WTC11 (cell line): ENCODE measurements at regions not wholly inside any gene's neighbourhood (a gene's known extent, or its start where the extent isn't known, plus 50 kb on each side); places are given as distances from the start of the nearest gene placed in this dataset.

Experiments
- ATAC-seq: fragments of 200-7000 bp; cut with Tn5 transposase; 2 replicates; pipeline ENCODE4 v1.10.0; 2021; ENCODE audit warnings: mild to moderate bottlenecking, moderate library complexity
- CTCF ChIA-PET: fragments of 300-600 bp; sonication (Branson Sonifier 250); formaldehyde crosslinking; loops from one replicate; lab custom pipeline; 2021; ENCODE audit warnings: antibody characterized with exemption; lab: Charles Lee
- POLR2A ChIA-PET: fragments of 350-600 bp; sonication (Branson Sonifier 250); formaldehyde crosslinking; loops from one replicate; lab custom pipeline; 2021; ENCODE audit warnings: antibody characterized with exemption; lab: Charles Lee
- DNase-seq: peaks from one replicate; pipeline ENCODE4 v3.0.0; 2021; ENCODE audit warnings: low spot score
- H3K27ac Mint-ChIP-seq: 2 replicates; pipeline ENCODE4 v1.8.0; 2021; ENCODE audit warnings: mixed read lengths
- H3K27me3 Mint-ChIP-seq: 2 replicates; pipeline ENCODE4 v1.8.0; 2021; ENCODE audit warnings: low read depth, mild to moderate bottlenecking, moderate library complexity, mixed read lengths
- H3K36me3 Mint-ChIP-seq: 2 replicates; pipeline ENCODE4 v1.8.0; 2021; ENCODE audit warnings: mixed read lengths
- H3K4me1 Mint-ChIP-seq: 2 replicates; pipeline ENCODE4 v1.8.0; 2022; ENCODE audit warnings: mixed read lengths
- H3K4me3 Mint-ChIP-seq: 2 replicates; pipeline ENCODE4 v1.8.0; 2021; ENCODE audit warnings: mild to moderate bottlenecking, moderate library complexity, mixed read lengths
- H3K9me3 Mint-ChIP-seq: 2 replicates; pipeline ENCODE4 v1.8.0; 2021; ENCODE audit warnings: mixed read lengths
- ATF6 ChIP-seq: sonication (generic); formaldehyde crosslinking; IDR thresholded peaks from 2 replicates; pipeline ENCODE4 v1.8.1; 2023; ENCODE audit warnings: mild to moderate bottlenecking, missing genetic modification reagents
- CREM ChIP-seq: sonication (generic); formaldehyde crosslinking; IDR thresholded peaks from 2 replicates; pipeline ENCODE4 v1.8.1; 2022; ENCODE audit warnings: mild to moderate bottlenecking, missing genetic modification reagents, moderate library complexity
- ETV6 ChIP-seq: sonication (generic); formaldehyde crosslinking; IDR thresholded peaks from 2 replicates; pipeline ENCODE4 v1.8.1; 2022; ENCODE audit warnings: mild to moderate bottlenecking, missing genetic modification reagents
- FOXP1 ChIP-seq: sonication (generic); formaldehyde crosslinking; IDR thresholded peaks from 2 replicates; pipeline ENCODE4 v1.8.0; 2022; ENCODE audit warnings: missing genetic modification reagents, mild to moderate bottlenecking, moderate library complexity, borderline replicate concordance
- FOXP4 ChIP-seq: sonication (generic); formaldehyde crosslinking; IDR thresholded peaks from 2 replicates; pipeline ENCODE4 v1.8.0; 2022; ENCODE audit warnings: mild to moderate bottlenecking, missing genetic modification reagents
- GTF2I ChIP-seq: fragments of 250-450 bp; sonication (Bioruptor Pico); conservative IDR thresholded peaks from 2 replicates; pipeline ENCODE4 v1.4.0; 2021; ENCODE audit warnings: mild to moderate bottlenecking
- IRF2 ChIP-seq: sonication (generic); formaldehyde crosslinking; IDR thresholded peaks from 2 replicates; pipeline ENCODE4 v1.8.0; 2022; ENCODE audit warnings: low read depth, missing genetic modification reagents, borderline replicate concordance
- JUN ChIP-seq: sonication (generic); formaldehyde crosslinking; IDR thresholded peaks from 2 replicates; pipeline ENCODE4 v1.8.0; 2023; ENCODE audit warnings: mild to moderate bottlenecking, missing genetic modification reagents
- NFATC4 ChIP-seq: fragments of 250-450 bp; sonication (Bioruptor Pico); IDR thresholded peaks from 2 replicates; pipeline ENCODE4 v1.9.0; 2021; ENCODE audit warnings: mild to moderate bottlenecking
- NFYB ChIP-seq: sonication (generic); formaldehyde crosslinking; conservative IDR thresholded peaks from 2 replicates; pipeline ENCODE4 v1.8.0; 2022; ENCODE audit warnings: low read depth, missing genetic modification reagents
- NR3C1 ChIP-seq: sonication (generic); formaldehyde crosslinking; conservative IDR thresholded peaks from 2 replicates; pipeline ENCODE4 v1.8.1; 2023; ENCODE audit warnings: low read depth, mild to moderate bottlenecking, missing genetic modification reagents
- PRDM15 ChIP-seq: sonication (generic); formaldehyde crosslinking; IDR thresholded peaks from 2 replicates; pipeline ENCODE4 v1.8.0; 2022; ENCODE audit warnings: missing genetic modification reagents
- PRRX2 ChIP-seq: fragments of 250-450 bp; sonication (Bioruptor Pico); IDR thresholded peaks from 2 replicates; pipeline ENCODE4 v1.8.0; 2021; ENCODE audit warnings: mild to moderate bottlenecking
- ZNF263 ChIP-seq: sonication (generic); formaldehyde crosslinking; IDR thresholded peaks from 2 replicates; pipeline ENCODE4 v1.8.1; 2022; ENCODE audit warnings: low read depth, mild to moderate bottlenecking, moderate library complexity, missing genetic modification reagents
- ZNF317 ChIP-seq: sonication (generic); formaldehyde crosslinking; IDR thresholded peaks from 2 replicates; pipeline ENCODE4 v1.8.1; 2023; ENCODE audit warnings: low read depth, mild to moderate bottlenecking, moderate library complexity, missing genetic modification reagents, borderline replicate concordance
- ZNF416 ChIP-seq: fragments of 250-450 bp; sonication (Bioruptor Pico); IDR thresholded peaks from 2 replicates; pipeline ENCODE4 v1.9.0; 2021; ENCODE audit warnings: mild to moderate bottlenecking, inconsistent platforms
- TF ChIP-seq, protein P1 (sequence below): sonication (generic); formaldehyde crosslinking; IDR thresholded peaks from 2 replicates; pipeline ENCODE4 v1.8.0; 2022; ENCODE audit warnings: mild to moderate bottlenecking, missing genetic modification reagents
- TF ChIP-seq, protein P2 (sequence below): sonication (generic); formaldehyde crosslinking; IDR thresholded peaks from 2 replicates; pipeline ENCODE4 v1.8.0; 2022; ENCODE audit warnings: mild to moderate bottlenecking, missing genetic modification reagents
- TF ChIP-seq, protein P3 (sequence below): sonication (generic); formaldehyde crosslinking; IDR thresholded peaks from 2 replicates; pipeline ENCODE4 v1.8.1; 2022; ENCODE audit warnings: missing genetic modification reagents, borderline replicate concordance
- TF ChIP-seq, protein P4 (sequence below): sonication (generic); formaldehyde crosslinking; IDR thresholded peaks from 2 replicates; pipeline ENCODE4 v1.8.1; 2022; ENCODE audit warnings: mild to moderate bottlenecking, moderate library complexity, missing genetic modification reagents
- TF ChIP-seq, protein P5 (sequence below): sonication (generic); formaldehyde crosslinking; IDR thresholded peaks from 2 replicates; pipeline ENCODE4 v1.8.1; 2023; ENCODE audit warnings: mild to moderate bottlenecking, missing genetic modification reagents, moderate library complexity

GRCh38 chr12:73308747-73309146 lies 1036.6 kb downstream of the TRHDE start:
- CTCF ChIA-PET: no interaction called here
- H3K36me3 Mint-ChIP-seq: no peaks in the 10 kb centered on the region
- ATAC-seq (no peak), DNase-seq (no peak)
- H3K9me3 Mint-ChIP-seq: peaks cover 16% of the 10 kb centered on the region
- H3K27ac Mint-ChIP-seq: no peak overlapping the region
- H3K27me3 Mint-ChIP-seq: no peaks in the 10 kb centered on the region
- H3K4me3 Mint-ChIP-seq: no peak overlapping the region
- TF ChIP-seq NR3C1 (CRISPR knock-in tag): no peak
- TF ChIP-seq, protein P1, sequence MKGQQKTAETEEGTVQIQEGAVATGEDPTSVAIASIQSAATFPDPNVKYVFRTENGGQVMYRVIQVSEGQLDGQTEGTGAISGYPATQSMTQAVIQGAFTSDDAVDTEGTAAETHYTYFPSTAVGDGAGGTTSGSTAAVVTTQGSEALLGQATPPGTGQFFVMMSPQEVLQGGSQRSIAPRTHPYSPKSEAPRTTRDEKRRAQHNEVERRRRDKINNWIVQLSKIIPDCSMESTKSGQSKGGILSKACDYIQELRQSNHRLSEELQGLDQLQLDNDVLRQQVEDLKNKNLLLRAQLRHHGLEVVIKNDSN (CRISPR knock-in tag): no peak
- no peak for TF ChIP-seq JUN (CRISPR knock-in tag)
- TF ChIP-seq, protein P2, sequence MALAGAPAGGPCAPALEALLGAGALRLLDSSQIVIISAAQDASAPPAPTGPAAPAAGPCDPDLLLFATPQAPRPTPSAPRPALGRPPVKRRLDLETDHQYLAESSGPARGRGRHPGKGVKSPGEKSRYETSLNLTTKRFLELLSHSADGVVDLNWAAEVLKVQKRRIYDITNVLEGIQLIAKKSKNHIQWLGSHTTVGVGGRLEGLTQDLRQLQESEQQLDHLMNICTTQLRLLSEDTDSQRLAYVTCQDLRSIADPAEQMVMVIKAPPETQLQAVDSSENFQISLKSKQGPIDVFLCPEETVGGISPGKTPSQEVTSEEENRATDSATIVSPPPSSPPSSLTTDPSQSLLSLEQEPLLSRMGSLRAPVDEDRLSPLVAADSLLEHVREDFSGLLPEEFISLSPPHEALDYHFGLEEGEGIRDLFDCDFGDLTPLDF (CRISPR knock-in tag): no peak
- no peak for TF ChIP-seq NFYB (CRISPR knock-in tag)
- H3K4me1 Mint-ChIP-seq: no peaks in the 10 kb centered on the region
- POLR2A ChIA-PET: no interaction called here

DNA sequence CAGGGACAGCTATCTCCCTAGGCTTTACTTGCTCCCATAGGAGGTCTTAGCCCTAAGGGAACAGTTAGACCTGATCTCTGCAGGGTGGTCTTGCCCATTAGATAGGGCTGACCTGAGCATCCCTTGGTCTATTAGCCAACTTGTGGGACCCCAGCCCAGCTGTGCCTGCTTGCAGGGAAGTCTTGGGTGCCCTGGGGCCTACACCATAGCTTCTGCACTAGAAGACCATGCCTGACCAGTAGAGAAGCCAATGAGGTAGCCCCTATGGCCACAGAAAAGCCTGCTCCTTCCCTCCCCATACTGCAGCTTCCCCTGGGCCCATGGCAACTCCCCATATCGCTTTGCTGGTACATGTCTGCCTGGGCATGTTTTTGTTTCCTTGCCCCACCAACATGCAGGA lies 1049.1 kb downstream of the TRHDE start:
- CTCF ChIA-PET: no interaction called here
- POLR2A ChIA-PET: no interaction called here
- peaks cover 36% of the 10 kb centered on the region for H3K36me3 Mint-ChIP-seq
- ATAC-seq: no peak
- H3K4me1 Mint-ChIP-seq: peaks cover 2% of the 10 kb centered on the region; the same call in 1 of the 2 replicates
- TF ChIP-seq IRF2 (CRISPR knock-in tag): no peak
- no peak for TF ChIP-seq ETV6 (CRISPR knock-in tag)
- no peak for TF ChIP-seq FOXP4 (CRISPR knock-in tag)
- no peak for TF ChIP-seq CREM (CRISPR knock-in tag)
- no peak for TF ChIP-seq ZNF263 (CRISPR knock-in tag)
- no peak for TF ChIP-seq GTF2I (CRISPR knock-in tag)
- TF ChIP-seq, protein P1 (CRISPR knock-in tag): no peak
- TF ChIP-seq, protein P3, sequence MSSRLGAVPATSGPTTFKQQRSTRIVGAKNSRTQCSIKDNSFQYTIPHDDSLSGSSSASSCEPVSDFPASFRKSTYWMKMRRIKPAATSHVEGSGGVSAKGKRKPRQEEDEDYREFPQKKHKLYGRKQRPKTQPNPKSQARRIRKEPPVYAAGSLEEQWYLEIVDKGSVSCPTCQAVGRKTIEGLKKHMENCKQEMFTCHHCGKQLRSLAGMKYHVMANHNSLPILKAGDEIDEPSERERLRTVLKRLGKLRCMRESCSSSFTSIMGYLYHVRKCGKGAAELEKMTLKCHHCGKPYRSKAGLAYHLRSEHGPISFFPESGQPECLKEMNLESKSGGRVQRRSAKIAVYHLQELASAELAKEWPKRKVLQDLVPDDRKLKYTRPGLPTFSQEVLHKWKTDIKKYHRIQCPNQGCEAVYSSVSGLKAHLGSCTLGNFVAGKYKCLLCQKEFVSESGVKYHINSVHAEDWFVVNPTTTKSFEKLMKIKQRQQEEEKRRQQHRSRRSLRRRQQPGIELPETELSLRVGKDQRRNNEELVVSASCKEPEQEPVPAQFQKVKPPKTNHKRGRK: no peak
- TF ChIP-seq PRRX2 (CRISPR knock-in tag): no peak
- no peak for TF ChIP-seq ZNF317
- no peak for TF ChIP-seq NFATC4 (CRISPR knock-in tag)
- TF ChIP-seq FOXP1 (CRISPR knock-in tag): no peak
- TF ChIP-seq, protein P4, sequence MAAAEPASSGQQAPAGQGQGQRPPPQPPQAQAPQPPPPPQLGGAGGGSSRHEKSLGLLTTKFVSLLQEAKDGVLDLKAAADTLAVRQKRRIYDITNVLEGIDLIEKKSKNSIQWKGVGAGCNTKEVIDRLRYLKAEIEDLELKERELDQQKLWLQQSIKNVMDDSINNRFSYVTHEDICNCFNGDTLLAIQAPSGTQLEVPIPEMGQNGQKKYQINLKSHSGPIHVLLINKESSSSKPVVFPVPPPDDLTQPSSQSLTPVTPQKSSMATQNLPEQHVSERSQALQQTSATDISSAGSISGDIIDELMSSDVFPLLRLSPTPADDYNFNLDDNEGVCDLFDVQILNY (CRISPR knock-in tag): no peak
- TF ChIP-seq, protein P5, sequence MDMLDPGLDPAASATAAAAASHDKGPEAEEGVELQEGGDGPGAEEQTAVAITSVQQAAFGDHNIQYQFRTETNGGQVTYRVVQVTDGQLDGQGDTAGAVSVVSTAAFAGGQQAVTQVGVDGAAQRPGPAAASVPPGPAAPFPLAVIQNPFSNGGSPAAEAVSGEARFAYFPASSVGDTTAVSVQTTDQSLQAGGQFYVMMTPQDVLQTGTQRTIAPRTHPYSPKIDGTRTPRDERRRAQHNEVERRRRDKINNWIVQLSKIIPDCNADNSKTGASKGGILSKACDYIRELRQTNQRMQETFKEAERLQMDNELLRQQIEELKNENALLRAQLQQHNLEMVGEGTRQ (CRISPR knock-in tag): no peak
- no peak for TF ChIP-seq PRDM15 (CRISPR knock-in tag)
- TF ChIP-seq ZNF416 (CRISPR knock-in tag): no peak
- no peak for TF ChIP-seq ATF6 (CRISPR knock-in tag)
- H3K27ac Mint-ChIP-seq: no peak overlapping the region
- no peaks in the 10 kb centered on the region for H3K27me3 Mint-ChIP-seq
- peaks cover 52% of the 10 kb centered on the region for H3K9me3 Mint-ChIP-seq
- no peak overlapping the region for H3K4me3 Mint-ChIP-seq
- no peak for DNase-seq
